MCF 10A (cell line): ENCODE measurements at regions not wholly inside any gene's neighbourhood (a gene's known extent, or its start where the extent isn't known, plus 50 kb on each side); places are given as distances from the start of the nearest gene placed in this dataset.
"Not testable (repeated sequence)": the region's sequence is repeated elsewhere in the genome, so short reads cannot be mapped to it uniquely, and the experiment has no call there.

Experiments
- BruUV-seq: library from RNA; stranded (reverse); fragments of 400-500 nt; replicated peaks from 2 replicates; lab custom pipeline; 2021; lab: Mats Ljungman, UMichigan
- CTCF ChIA-PET: fragments of 300-600 bp; sonication (Branson Sonifier 250); formaldehyde crosslinking; extraction: SDS; loops from one replicate; lab custom pipeline; 2021; ENCODE audit warnings: antibody characterized with exemption, inconsistent platforms; lab: Yijun Ruan, JAX
- POLR2A ChIA-PET: fragments of 300-600, 350-650 bp; sonication (Branson Sonifier 250); formaldehyde crosslinking; extraction: SDS; loops from one replicate; lab custom pipeline; 2020; ENCODE audit warnings: antibody characterized with exemption, inconsistent platforms; lab: Yijun Ruan, JAX
- DNase-seq: peaks from one replicate; pipeline ENCODE4 v3.0.0-alpha.2; 2018; ENCODE audit not compliant: unreplicated experiment
- H3K27ac Mint-ChIP-seq: one replicate; pipeline ENCODE4 v1.8.0; 2022; ENCODE audit warnings: mild to moderate bottlenecking, low read depth, mixed read lengths; ENCODE audit not compliant: unreplicated experiment
- H3K27me3 Mint-ChIP-seq: one replicate; pipeline ENCODE4 v1.8.0; 2022; ENCODE audit warnings: mixed read lengths; ENCODE audit not compliant: insufficient read depth, unreplicated experiment
- H3K36me3 Mint-ChIP-seq: one replicate; pipeline ENCODE4 v1.8.0; 2022; ENCODE audit warnings: mild to moderate bottlenecking, moderate library complexity, mixed read lengths; ENCODE audit not compliant: insufficient read depth, unreplicated experiment
- H3K4me1 Mint-ChIP-seq: one replicate; pipeline ENCODE4 v1.8.0; 2022; ENCODE audit warnings: mixed read lengths; ENCODE audit not compliant: insufficient read depth, unreplicated experiment
- H3K4me3 Mint-ChIP-seq: one replicate; pipeline ENCODE4 v1.8.0; 2022; ENCODE audit warnings: mild to moderate bottlenecking, moderate library complexity, mixed read lengths; ENCODE audit not compliant: unreplicated experiment
- H3K9me3 Mint-ChIP-seq: one replicate; pipeline ENCODE4 v1.8.0; 2022; ENCODE audit warnings: mixed read lengths; ENCODE audit not compliant: unreplicated experiment
- CTCF ChIP-seq: fragments of 200-600 bp; IDR thresholded peaks from one replicate; pipeline ENCODE4 v1.8.0; 2022; ENCODE audit warnings: antibody characterized with exemption, mild to moderate bottlenecking; ENCODE audit not compliant: unreplicated experiment
- intact Hi-C: fragments of 100-400 bp; cut with micrococcal nuclease; formaldehyde crosslinking; loops from 2 replicates; pipeline ENCODE4 v1.14.1; 2022

GRCh38 chr6:156191895-156192294 is 585.3 kb upstream of the ARID1B start:
- H3K27me3 Mint-ChIP-seq: no peaks in the 10 kb centered on the region
- H3K9me3 Mint-ChIP-seq: peaks cover 7% of the 10 kb centered on the region
- TF ChIP-seq CTCF: no peak
- ChIA-PET POLR2A (interaction anchor here (1.0 kb wide), 2 partner anchors 21 to 40 kb away, joined by 3 to 4 read pairs; no protein-coding TSS in a partner anchor), CTCF (no interaction called here)
- no peak overlapping the region for H3K27ac Mint-ChIP-seq
- H3K36me3 Mint-ChIP-seq: no peaks in the 10 kb centered on the region
- peaks cover 7% of the 10 kb centered on the region for H3K4me1 Mint-ChIP-seq
- intact Hi-C loops: no loop called here
- DNase-seq: no peak
- H3K4me3 Mint-ChIP-seq: no peak overlapping the region
- no TSS peak for BruUV-seq

- H3K9me3 Mint-ChIP-seq, BruUV-seq, H3K4me3 Mint-ChIP-seq, CTCF ChIA-PET, intact Hi-C loops, DNase-seq, H3K36me3 Mint-ChIP-seq, H3K4me1 Mint-ChIP-seq, H3K27ac Mint-ChIP-seq, H3K27me3 Mint-ChIP-seq: not testable (repeated sequence)
- POLR2A ChIA-PET: interaction anchor here (1.0 to 1.2 kb wide), 4 partner anchors 11 to 257 kb away, joined by 3 to 4 read pairs (median 4); no protein-coding TSS in a partner anchor
Measured at GRCh38 chr6:156191390-156191789, 585.8 kb upstream of the ARID1B start.

- Mint-ChIP-seq H3K4me1 (peaks cover 7% of the 10 kb centered on the region), H3K36me3 (no peaks in the 10 kb centered on the region), H3K4me3 (no peak overlapping the region), H3K9me3 (peaks cover 7% of the 10 kb centered on the region), H3K27me3 (no peaks in the 10 kb centered on the region), H3K27ac (no peak overlapping the region)
- intact Hi-C loops: no loop called here
- ChIA-PET CTCF (no interaction called here), POLR2A (interaction anchor here (0.7 to 1.2 kb wide), 5 partner anchors 10 to 590 kb away, joined by 3 to 4 read pairs (median 3); no protein-coding TSS in a partner anchor)
- BruUV-seq: no TSS peak
- no peak for DNase-seq
- TF ChIP-seq CTCF: no peak
Measured at GRCh38 chr6:156190270-156190669, 586.9 kb upstream of the ARID1B start.

GRCh38 chr6:156189714-156190113 is 587.5 kb upstream of the ARID1B start:
- DNase-seq: peak; percentile 17
- POLR2A ChIA-PET: interaction anchor here (0.6 to 1.0 kb wide), 5 partner anchors 17 to 719 kb away, joined by 3 to 5 read pairs (median 3); no protein-coding TSS in a partner anchor
- Mint-ChIP-seq H3K4me3 (no peak overlapping the region), H3K9me3 (peaks cover 7% of the 10 kb centered on the region), H3K27me3 (no peaks in the 10 kb centered on the region), H3K27ac (no peak overlapping the region), H3K4me1 (peaks cover 7% of the 10 kb centered on the region), H3K36me3 (no peaks in the 10 kb centered on the region)
- no TSS peak for BruUV-seq
- intact Hi-C loops: no loop called here
- no peak for TF ChIP-seq CTCF
- CTCF ChIA-PET: no interaction called here
